Vagina (tissue), 2 donors: ENCODE measurements at regions not wholly inside any gene's neighbourhood (a gene's known extent, or its start where the extent isn't known, plus 50 kb on each side); places are given as distances from the start of the nearest gene placed in this dataset.

ENCODE experiments used
- POLR2A ChIP-seq, 2 donors: fragments of 450-650 bp; IDR thresholded peaks; one replicate each; pipeline ENCODE4 v1.6.1; 2017; ENCODE audit warnings: antibody characterized with exemption in 2 of 2, mild to moderate bottlenecking in 2 of 2, moderate library complexity in 2 of 2
- POLR2AphosphoS5 ChIP-seq, 2 donors: sonication (generic); formaldehyde crosslinking; IDR thresholded peaks; one replicate each; pipeline ENCODE4 v1.9.0; 2017; ENCODE audit warnings: antibody characterized with exemption in 2 of 2, mild to moderate bottlenecking in 2 of 2, low read depth in 1 of 2; ENCODE audit not compliant: insufficient read depth in 1 of 2

- TF ChIP-seq POLR2A (IDR thresholded peaks at IDR 0.05) (no peak), POLR2AphosphoS5 (IDR thresholded peaks at IDR 0.05; ENCODE audit: insufficient read depth in 1 of 2, low read depth in 1 of 2) (no peak)
Observed at GRCh38 chr6:140048202-140048790, 673.8 kb upstream of the CITED2 start.
